Medulla oblongata (tissue), 1 donor: ENCODE measurements at regions not wholly inside any gene's neighbourhood (a gene's known extent, or its start where the extent isn't known, plus 50 kb on each side); places are given as distances from the start of the nearest gene placed in this dataset.
"Not testable (repeated sequence)": the region's sequence is repeated elsewhere in the genome, so short reads cannot be mapped to it uniquely, and the experiment has no call there.

ENCODE experiments used
- DNase-seq: peaks from one replicate; pipeline ENCODE4 v3.0.0-alpha.2; 2015; ENCODE audit errors: extremely low spot score

GRCh38 chr1:105362438-105362837 lies 1612.7 kb downstream of the AMY1C start:
- DNase-seq, result no peak

GRCh38 chr1:105368446-105368845 lies 1618.7 kb downstream of the AMY1C start:
- DNase-seq, result no peak

DNA sequence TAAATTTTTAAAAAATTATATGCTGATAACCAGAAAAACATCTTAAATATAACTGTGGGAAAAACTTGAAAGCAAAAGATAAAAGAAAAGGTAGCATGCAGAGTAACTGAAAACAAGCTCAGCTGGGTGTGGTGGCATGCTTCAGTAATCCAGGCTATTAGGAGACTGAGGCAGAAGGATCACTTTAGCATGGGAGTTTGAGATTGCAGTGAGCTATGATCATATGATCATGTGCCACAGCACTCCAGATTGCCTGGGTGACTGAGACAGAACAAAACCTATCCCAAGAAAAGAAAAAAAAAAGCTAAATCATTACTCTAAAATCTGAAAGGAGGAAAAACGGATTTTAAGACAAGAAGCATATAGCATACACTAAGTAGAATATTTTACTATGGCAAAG lies 1624.0 kb downstream of the AMY1C start:
- DNase-seq, result no peak

DNA sequence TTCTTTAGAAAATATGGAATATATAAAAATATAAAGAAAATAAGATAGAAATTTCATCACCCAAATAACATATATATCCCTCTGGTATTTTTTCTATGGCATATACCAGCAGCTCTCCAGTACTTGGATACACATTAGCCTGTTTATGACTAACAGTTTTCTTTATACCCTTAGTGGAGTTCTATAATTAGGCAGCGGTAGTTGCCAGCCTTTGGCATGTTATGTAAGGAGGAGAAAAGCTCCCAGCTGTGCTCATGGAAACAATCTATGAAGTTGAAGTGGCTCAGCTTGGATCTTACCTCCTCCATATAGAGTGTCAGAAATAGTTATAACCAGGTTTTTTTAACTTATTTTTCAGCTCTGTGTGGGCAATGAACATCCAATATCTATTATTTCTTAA lies 1636.8 kb downstream of the AMY1C start:
- no peak for DNase-seq

DNA sequence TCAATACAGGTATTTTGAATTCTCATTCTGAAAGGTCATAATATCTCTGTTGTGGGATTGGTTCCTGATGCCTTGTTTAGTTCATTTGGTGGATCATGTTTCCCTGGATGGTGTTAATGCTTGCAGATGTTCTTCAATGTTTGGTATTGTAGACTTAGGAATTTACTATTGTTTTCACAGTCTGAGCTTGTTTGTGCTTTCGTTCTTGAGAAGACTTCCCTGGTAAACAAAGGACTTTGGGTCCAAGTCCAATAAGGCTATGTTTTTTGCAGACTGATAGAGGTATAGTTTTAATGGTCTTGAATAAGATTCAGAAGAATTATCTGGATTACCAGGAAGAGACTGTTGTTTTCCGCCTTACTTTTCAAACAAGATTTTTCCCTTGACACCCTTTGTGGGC lies 1646.3 kb downstream of the AMY1C start:
- DNase-seq, result no peak

- DNase-seq, result no peak
These were observed 1649.2 kb downstream of the AMY1C start for GRCh38 chr1:105398909-105399308.

GRCh38 chr1:105399716-105400115 lies 1650.0 kb downstream of the AMY1C start:
- no peak for DNase-seq

DNA sequence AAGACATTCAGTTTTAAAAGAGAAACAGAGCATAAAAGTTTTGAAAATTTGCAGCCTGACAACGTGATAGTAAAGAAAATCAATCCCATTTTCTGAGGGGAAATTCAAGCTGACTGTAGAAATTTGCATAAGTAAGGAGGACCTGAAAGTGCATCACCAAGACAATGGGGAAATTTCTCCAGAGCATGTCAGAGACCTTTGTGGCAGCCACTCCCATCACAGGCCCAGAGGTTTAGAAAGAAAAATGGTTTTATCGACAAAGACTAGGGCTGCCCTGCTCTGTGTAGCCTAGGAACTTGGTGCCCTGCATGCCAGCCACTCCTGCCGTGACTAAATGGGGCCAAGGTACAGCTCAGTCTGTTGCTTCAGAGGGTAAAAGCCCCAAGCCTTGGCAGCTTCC lies 1640.2 kb upstream of the PRMT6 start:
- no peak for DNase-seq

- peak; percentile 3 for DNase-seq
These were observed 1637.4 kb upstream of the PRMT6 start for GRCh38 chr1:105419030-105419429.

DNA sequence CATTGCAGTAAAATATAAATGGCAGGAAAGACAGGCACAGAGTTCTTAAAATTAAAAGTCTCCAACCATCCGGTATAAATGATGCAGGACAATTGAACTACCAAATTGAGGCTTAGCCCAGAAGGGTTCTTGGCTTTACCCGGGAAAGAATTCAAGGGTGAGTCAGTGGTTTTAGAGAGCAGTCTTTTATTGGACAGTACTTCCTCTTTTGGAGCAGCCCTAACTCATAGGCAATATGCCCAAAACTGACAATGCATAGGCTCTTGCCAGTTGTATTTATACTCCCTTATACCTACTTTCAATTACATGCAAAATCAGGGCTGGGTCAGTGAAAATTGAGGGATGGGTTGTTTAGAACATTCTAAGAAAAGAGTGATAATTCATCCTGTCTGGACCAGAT lies 1628.9 kb upstream of the PRMT6 start:
- no peak for DNase-seq

- DNase-seq, result no peak
These were observed 1619.8 kb upstream of the PRMT6 start for GRCh38 chr1:105436589-105437259.

DNA sequence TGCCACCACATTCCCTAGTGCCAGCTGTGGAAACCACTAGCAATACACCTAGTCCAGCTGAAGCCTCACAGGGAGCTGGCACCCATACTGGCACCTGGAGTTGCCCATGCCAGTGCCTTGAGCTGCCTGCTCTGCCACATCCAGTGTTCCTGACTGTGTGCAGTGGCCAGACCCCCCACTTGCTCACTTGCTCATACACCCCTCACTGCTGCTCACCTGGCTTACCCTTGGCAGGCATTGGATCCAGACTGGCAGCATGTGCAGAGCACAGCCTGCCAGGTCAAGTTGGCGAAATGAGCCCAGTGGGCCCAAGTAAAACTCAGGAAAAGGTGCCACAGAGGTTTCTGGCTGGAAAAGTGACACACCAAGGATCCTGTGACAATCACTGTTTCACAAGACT lies 1618.6 kb upstream of the PRMT6 start:
- no peak for DNase-seq

DNA sequence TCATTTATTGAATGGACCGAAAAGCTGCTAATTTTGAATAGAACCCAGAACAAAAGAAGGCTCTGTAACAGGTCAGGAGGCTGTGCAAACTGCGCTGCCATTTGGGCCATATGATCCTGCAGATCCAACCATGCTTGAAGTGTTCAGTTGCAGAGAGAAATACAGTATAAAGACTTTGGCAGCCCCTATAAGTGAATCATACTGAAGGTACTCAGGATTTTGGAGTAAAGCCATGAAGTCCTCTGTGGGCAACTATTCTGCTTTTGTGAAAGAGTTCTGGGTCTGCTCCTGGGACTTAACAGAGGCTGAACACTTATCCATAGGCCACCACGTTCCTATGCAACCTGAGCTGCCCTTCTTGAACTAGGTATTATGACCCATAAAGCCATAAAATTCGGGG lies 1613.6 kb upstream of the PRMT6 start:
- DNase-seq, result no peak

GRCh38 chr1:105459759-105460158 lies 1596.7 kb upstream of the PRMT6 start:
- no peak for DNase-seq

- DNase-seq, result no peak
These were observed 1594.2 kb upstream of the PRMT6 start for GRCh38 chr1:105462308-105462707.

GRCh38 chr1:105467549-105467948 lies 1588.9 kb upstream of the PRMT6 start:
- DNase-seq, result no peak

GRCh38 chr1:105470541-105470940 lies 1585.9 kb upstream of the PRMT6 start:
- not testable (repeated sequence) for DNase-seq

DNA sequence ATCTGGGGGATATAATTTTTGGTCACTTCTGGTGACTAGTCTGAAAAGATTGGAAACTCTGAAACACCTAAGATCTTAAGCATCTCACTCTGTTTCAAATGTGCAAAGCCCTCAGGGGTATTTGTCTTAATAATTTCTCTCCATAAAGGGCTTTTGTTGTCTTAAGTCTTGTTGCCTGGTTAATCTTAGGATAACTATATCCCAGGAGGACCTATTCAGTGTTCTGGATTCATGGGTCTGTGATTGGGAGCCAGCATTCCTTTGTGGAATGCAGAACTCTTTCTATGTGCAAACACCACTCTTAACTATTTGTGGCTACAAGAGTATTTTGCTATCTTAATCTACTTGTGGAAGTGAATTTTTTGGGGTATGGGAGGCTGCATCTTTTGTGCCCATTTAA lies 1573.0 kb upstream of the PRMT6 start:
- DNase-seq, result no peak

GRCh38 chr1:105485207-105485606 lies 1571.3 kb upstream of the PRMT6 start:
- DNase-seq, result no peak

DNA sequence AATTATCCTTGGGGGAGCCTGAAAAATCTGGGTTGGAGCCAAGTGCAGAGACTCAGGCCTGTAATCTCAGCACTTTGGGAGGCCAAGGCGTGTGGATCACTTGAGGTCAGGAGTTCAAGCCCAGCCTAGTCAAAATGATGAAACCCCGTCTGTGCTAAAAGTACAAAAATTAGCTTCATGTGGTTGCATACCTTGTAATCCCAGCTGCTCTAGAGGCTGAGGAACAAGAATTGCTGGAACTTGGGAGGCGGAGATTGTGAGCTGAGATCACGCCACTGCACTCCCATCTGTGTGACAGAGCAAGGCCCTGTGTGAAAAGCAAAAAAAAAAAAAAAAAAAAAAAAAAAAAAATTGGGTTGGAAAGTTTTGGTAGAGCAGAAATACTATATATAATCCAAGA lies 1563.6 kb upstream of the PRMT6 start:
- no peak for DNase-seq

GRCh38 chr1:105516068-105516467 lies 1540.4 kb upstream of the PRMT6 start:
- no peak for DNase-seq

DNA sequence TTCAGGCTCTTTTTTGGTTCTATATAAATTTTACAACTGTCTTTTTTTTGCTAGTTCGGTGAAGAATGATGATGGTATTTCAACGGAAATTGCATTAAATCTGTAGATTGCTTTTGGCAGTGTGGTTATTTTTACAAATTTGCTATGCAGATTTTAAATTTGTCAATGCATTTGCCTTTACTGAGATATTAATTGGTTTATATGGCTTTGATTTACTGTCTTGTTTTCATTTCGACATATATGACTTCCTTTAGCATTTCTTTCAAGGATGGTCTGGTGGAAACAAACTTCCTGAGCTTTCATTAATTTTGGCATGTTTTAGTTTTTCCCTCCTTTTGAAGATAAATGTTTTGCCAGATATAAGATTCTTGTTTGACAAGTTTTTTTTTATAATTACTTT lies 1522.5 kb upstream of the PRMT6 start:
- no peak for DNase-seq

GRCh38 chr1:105544475-105544874 lies 1512.0 kb upstream of the PRMT6 start:
- DNase-seq, result no peak

- no peak for DNase-seq
These were observed 1500.2 kb upstream of the PRMT6 start for GRCh38 chr1:105556266-105556665.
